Ishikawa (cell line): ENCODE measurements at regions not wholly inside any gene's neighbourhood (a gene's known extent, or its start where the extent isn't known, plus 50 kb on each side); places are given as distances from the start of the nearest gene placed in this dataset.

Source experiments
- CEBPB ChIP-seq: IDR thresholded peaks from 2 replicates; pipeline ENCODE4 v1.6.1; 2012
- CREB1 ChIP-seq: IDR thresholded peaks from 2 replicates; pipeline ENCODE4 v1.6.1; 2012; ENCODE audit warnings: low read depth
- EGR1 ChIP-seq: IDR thresholded peaks from 2 replicates; pipeline ENCODE4 v1.6.1; 2012
- EP300 ChIP-seq: IDR thresholded peaks from 2 replicates; pipeline ENCODE4 v1.6.1; 2012; ENCODE audit warnings: borderline replicate concordance
- FOXM1 ChIP-seq: IDR thresholded peaks from 2 replicates; pipeline ENCODE4 v1.6.1; 2012; ENCODE audit warnings: low read depth, borderline replicate concordance
- NFIC ChIP-seq: IDR thresholded peaks from 2 replicates; pipeline ENCODE4 v1.6.1; 2012
- RAD21 ChIP-seq: IDR thresholded peaks from 2 replicates; pipeline ENCODE4 v1.6.1; 2012; ENCODE audit warnings: low read depth
- TAF1 ChIP-seq: IDR thresholded peaks from 2 replicates; pipeline ENCODE4 v1.6.1; 2012; ENCODE audit warnings: low read depth, mild to moderate bottlenecking
- TCF12 ChIP-seq: IDR thresholded peaks from 2 replicates; pipeline ENCODE4 v1.6.1; 2012; ENCODE audit warnings: low read depth
- TEAD4 ChIP-seq: IDR thresholded peaks from 2 replicates; pipeline ENCODE4 v1.6.1; 2012
- YY1 ChIP-seq: IDR thresholded peaks from 2 replicates; pipeline ENCODE4 v1.6.1; 2012; ENCODE audit warnings: low read depth
- ZBTB7A ChIP-seq: IDR thresholded peaks from 2 replicates; pipeline ENCODE4 v1.6.1; 2012; ENCODE audit warnings: low read depth
- TF ChIP-seq, protein P1 (sequence below): IDR thresholded peaks from 2 replicates; pipeline ENCODE4 v1.6.1; 2012
- TF ChIP-seq, protein P2 (sequence below): IDR thresholded peaks from 2 replicates; pipeline ENCODE4 v1.6.1; 2012
- TF ChIP-seq, protein P3 (sequence below): IDR thresholded peaks from 2 replicates; pipeline ENCODE4 v1.6.1; 2012; ENCODE audit warnings: low read depth, mild to moderate bottlenecking

DNA sequence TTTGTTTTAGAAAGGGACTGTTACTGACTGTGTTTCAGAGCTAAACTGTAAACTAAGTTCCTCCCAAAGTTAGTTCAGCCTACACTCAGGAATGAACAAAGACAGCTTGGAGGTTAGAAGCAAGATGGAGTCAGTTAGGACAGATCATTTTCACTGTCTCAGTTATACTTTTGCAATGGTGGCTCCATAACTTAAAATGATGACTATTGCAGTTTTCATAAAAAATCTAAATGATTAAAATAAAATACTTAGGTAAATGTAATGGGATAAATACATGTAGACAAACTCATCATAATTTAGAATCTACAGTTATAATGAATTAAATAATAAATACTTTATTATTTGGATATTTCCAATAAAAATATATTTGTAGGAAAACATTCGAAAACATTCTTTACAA is 590.6 kb downstream of the EPHA7 start:
- TF ChIP-seq TAF1: no peak
- TF ChIP-seq, protein P1, sequence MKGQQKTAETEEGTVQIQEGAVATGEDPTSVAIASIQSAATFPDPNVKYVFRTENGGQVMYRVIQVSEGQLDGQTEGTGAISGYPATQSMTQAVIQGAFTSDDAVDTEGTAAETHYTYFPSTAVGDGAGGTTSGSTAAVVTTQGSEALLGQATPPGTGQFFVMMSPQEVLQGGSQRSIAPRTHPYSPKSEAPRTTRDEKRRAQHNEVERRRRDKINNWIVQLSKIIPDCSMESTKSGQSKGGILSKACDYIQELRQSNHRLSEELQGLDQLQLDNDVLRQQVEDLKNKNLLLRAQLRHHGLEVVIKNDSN: no peak
- no peak for TF ChIP-seq ZBTB7A
- TF ChIP-seq, protein P2, sequence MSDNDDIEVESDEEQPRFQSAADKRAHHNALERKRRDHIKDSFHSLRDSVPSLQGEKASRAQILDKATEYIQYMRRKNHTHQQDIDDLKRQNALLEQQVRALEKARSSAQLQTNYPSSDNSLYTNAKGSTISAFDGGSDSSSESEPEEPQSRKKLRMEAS: no peak
- no peak for TF ChIP-seq RAD21
- TF ChIP-seq TEAD4: no peak
- TF ChIP-seq, protein P3, sequence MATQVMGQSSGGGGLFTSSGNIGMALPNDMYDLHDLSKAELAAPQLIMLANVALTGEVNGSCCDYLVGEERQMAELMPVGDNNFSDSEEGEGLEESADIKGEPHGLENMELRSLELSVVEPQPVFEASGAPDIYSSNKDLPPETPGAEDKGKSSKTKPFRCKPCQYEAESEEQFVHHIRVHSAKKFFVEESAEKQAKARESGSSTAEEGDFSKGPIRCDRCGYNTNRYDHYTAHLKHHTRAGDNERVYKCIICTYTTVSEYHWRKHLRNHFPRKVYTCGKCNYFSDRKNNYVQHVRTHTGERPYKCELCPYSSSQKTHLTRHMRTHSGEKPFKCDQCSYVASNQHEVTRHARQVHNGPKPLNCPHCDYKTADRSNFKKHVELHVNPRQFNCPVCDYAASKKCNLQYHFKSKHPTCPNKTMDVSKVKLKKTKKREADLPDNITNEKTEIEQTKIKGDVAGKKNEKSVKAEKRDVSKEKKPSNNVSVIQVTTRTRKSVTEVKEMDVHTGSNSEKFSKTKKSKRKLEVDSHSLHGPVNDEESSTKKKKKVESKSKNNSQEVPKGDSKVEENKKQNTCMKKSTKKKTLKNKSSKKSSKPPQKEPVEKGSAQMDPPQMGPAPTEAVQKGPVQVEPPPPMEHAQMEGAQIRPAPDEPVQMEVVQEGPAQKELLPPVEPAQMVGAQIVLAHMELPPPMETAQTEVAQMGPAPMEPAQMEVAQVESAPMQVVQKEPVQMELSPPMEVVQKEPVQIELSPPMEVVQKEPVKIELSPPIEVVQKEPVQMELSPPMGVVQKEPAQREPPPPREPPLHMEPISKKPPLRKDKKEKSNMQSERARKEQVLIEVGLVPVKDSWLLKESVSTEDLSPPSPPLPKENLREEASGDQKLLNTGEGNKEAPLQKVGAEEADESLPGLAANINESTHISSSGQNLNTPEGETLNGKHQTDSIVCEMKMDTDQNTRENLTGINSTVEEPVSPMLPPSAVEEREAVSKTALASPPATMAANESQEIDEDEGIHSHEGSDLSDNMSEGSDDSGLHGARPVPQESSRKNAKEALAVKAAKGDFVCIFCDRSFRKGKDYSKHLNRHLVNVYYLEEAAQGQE: no peak
- no peak for TF ChIP-seq EGR1
- no peak for TF ChIP-seq NFIC

DNA sequence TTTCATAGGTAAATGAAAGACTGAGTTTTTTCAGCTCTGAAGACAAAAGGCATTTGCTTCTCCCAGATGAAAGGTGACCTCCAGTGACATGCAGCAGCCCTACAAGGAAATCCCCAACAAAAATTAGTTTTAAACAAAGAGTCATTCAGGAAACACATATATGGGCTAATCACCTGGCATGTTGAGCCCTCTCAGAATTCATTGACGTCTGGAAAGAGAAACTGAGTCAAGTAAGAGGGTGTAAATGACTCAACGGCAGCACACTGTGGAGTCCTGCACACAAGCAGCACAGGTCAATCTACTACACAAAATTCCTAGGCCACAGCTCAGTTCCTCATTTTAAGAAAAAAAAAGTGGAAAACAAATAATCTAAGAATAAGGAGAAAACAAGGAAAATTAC is 592.3 kb downstream of the EPHA7 start:
- no peak for TF ChIP-seq EP300
- no peak for TF ChIP-seq TEAD4
- TF ChIP-seq YY1: no peak
- TF ChIP-seq ZBTB7A: no peak
- no peak for TF ChIP-seq RAD21
- TF ChIP-seq, protein P1: no peak
- TF ChIP-seq NFIC: no peak
- no peak for TF ChIP-seq TAF1
- no peak for TF ChIP-seq EGR1
- no peak for TF ChIP-seq CEBPB
- TF ChIP-seq FOXM1: no peak
- TF ChIP-seq TCF12: no peak
- TF ChIP-seq, protein P3: no peak
- TF ChIP-seq, protein P2: no peak
- TF ChIP-seq CREB1: no peak

DNA sequence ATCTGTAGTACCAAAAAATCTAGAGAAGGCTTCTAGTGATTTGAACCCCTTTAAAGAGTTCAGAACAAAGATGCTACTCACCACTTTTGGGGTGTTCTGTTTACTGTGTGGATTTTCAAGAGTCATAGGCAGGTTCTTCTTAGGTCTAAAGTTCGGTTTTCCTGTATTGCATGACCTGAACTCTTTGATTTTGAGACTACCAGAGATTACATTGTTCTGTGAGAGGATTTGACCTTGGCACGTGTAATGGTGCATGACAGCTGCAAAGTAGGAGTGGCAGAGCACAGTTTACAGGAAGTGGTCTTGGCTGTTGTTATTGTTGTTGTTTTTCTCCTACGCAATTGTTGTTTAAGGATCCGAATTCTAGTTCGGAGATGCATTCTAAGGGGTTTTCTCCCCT is 592.7 kb downstream of the EPHA7 start:
- TF ChIP-seq YY1 (no peak), TEAD4 (no peak), CREB1 (no peak)
- TF ChIP-seq, protein P3: no peak

DNA sequence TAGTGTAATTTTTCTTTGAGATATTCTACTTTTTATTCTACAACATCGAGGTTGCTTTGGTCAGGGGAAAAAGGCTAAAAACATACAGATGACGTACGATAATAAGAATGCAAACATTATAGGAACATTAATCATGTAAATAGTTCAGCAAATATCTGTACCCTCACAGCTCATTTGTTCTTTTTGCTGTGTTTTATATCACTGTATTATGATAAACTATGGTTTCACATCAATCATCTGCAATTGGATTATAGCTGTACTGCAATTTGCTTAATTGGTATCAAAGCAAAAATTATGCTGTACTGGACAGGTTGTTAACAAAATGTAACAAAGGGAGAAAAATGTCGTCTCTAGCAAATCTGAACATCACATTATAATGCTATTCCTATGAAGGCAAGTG is 597.1 kb downstream of the EPHA7 start:
- no peak for TF ChIP-seq NFIC
- TF ChIP-seq TAF1: no peak

DNA sequence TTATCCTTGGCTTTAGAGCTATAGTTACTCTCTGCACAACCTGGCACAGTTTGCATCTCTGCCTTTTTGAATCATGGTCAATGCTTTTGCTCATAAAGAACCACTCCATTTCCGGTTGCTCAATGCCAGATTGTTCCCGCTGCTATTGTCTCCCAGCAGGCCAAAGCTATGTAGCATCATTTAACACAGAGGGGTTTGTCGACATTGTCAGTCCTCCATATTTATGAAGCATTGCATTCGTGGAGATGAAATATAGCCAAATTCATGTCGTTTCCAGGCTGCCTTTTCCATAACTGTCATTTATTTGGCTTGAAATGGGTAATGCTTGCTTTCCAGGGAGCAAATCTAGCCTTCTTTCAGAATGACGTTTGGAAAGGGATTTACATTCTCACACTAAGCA is 598.8 kb downstream of the EPHA7 start:
- TF ChIP-seq, protein P2: no peak
- TF ChIP-seq TCF12 (no peak), ZBTB7A (no peak), EP300 (no peak), EGR1 (no peak), NFIC (no peak), CREB1 (no peak), CEBPB (no peak), YY1 (no peak)
- TF ChIP-seq, protein P1: no peak
